Fibroblast of villous mesenchyme (primary cell): ENCODE measurements at regions not wholly inside any gene's neighbourhood (a gene's known extent, or its start where the extent isn't known, plus 50 kb on each side); places are given as distances from the start of the nearest gene placed in this dataset.

Experiments
- DNase-seq: peaks from one replicate; pipeline ENCODE4 v3.0.0-alpha.2; 2010; ENCODE audit warnings: low read depth
- H3K4me3 ChIP-seq: 2 replicates; pipeline ENCODE4 v1.5.1; 2011; ENCODE audit warnings: low read depth, mild to moderate bottlenecking, low read length
- CTCF ChIP-seq: IDR thresholded peaks from 2 replicates; pipeline ENCODE4 v1.5.1; 2012; ENCODE audit warnings: low read depth, mild to moderate bottlenecking, low read length; ENCODE audit not compliant: insufficient read depth

- DNase-seq, result no peak
- TF ChIP-seq CTCF, result no peak
- no peak overlapping the region for H3K4me3 ChIP-seq
These were observed 608.0 kb upstream of the JAG1 start for GRCh38 chr20:11281768-11282167.

GRCh38 chr20:11287126-11287525 is 613.3 kb upstream of the JAG1 start:
- no peak for DNase-seq
- TF ChIP-seq CTCF, result no peak
- no peak overlapping the region for H3K4me3 ChIP-seq

GRCh38 chr20:11296221-11296620 is 621.5 kb upstream of the BTBD3 start:
- TF ChIP-seq CTCF, result no peak
- no peak overlapping the region for H3K4me3 ChIP-seq
- no peak for DNase-seq

- DNase-seq, result no peak
- no peak for TF ChIP-seq CTCF
- H3K4me3 ChIP-seq, result no peak overlapping the region
These were observed 620.7 kb upstream of the BTBD3 start for GRCh38 chr20:11296951-11297350.

- TF ChIP-seq CTCF, result no peak
- H3K4me3 ChIP-seq, result no peak overlapping the region
- DNase-seq, result no peak
These were observed 616.0 kb upstream of the BTBD3 start for GRCh38 chr20:11301699-11302098.

GRCh38 chr20:11302436-11302835 is 615.3 kb upstream of the BTBD3 start:
- no peak for TF ChIP-seq CTCF
- DNase-seq, result peak; percentile 8
- H3K4me3 ChIP-seq, result no peak overlapping the region

GRCh38 chr20:11304795-11305194 is 612.9 kb upstream of the BTBD3 start:
- TF ChIP-seq CTCF, result no peak
- no peak for DNase-seq
- H3K4me3 ChIP-seq, result no peak overlapping the region
